GM19238 (cell line): ENCODE measurements at regions not wholly inside any gene's neighbourhood (a gene's known extent, or its start where the extent isn't known, plus 50 kb on each side); places are given as distances from the start of the nearest gene placed in this dataset.

Source experiments
- DNase-seq: peaks from one replicate; pipeline ENCODE4 v3.0.0; 2011; ENCODE audit warnings: low spot score; ENCODE audit not compliant: insufficient read length

DNA sequence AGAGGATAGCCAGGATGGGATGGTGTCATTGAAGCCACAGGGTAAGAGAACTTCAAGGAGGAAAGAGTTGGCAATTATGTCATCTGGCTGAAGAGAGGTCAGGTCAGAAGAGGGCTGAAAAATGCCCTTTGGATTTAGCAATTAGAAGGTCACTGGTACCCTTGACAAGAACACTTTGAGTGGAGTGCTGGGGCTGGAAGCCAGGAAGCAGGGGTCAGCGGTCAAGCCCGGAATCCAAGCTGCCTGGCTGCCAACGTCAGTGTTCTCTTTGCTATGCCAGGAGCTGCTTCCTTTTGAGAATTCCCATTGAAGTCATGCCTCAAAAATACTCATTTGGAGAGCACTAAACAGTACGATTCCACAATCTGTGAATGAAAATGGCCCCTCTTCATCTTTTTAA is 386.5 kb downstream of the SHQ1 start:
- DNase-seq = no peak

DNA sequence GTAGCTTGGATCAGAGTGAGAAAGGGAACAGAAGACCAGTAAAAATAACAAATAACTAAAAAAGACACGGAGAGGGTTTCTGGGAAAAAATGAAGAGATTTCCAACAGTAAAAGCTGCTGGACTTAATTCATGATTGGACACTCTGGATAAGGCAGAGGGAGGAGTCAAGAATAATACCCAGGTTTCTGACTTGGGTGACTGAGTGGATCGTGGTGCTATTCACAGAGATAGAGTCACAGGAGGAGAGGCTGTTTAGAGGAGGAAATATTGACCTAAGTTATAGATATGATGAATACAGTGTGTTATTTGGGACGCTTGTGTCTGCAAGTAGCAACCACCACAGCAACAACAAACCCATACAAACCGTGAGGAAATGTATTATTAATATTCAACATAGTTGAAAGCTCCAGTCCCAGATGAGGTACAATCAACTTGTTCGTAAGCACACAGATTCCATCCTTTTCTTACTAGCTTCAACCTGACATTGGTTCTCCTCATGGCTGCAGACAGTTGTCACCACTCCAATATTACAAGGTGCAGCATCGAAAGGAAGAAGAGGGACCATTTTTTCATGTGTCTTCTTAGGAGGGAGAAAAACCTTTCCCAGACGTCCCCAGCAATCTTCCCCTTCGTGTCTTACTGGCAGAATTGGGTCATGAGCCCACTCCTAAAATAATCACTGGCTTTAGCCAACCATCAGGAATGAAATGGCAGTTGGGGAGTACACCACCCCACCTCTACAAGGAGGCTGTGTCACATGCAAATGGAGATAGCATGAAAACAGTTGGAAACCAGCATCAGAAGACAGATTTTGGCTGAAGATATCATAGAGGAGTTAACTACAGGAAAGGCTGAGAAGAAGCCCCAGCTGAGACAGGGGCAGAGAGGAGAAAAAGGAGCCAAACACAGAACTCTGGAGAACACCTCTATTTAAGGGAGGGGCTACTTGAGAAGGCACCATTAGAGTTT is 387.8 kb downstream of the SHQ1 start:
- no peak for DNase-seq

DNA sequence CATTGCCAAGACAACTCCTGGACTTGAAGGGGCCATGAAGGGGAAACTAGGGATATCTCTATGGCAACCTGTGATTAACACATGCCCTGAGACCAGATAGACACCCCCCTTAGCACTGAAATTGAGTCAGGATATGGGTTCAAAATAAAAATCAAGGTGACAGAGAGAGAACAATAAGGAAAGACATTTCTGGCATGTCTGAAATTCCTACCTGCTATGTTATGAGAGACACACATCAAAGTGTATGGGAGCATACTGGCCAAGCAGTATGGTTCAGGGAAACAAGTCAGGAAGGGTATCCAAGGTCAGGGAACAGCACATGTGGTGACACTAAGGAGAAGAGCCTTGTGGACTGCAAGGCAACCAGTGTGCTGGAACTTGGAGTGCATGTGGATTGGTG is 388.7 kb downstream of the SHQ1 start:
- no peak for DNase-seq

DNA sequence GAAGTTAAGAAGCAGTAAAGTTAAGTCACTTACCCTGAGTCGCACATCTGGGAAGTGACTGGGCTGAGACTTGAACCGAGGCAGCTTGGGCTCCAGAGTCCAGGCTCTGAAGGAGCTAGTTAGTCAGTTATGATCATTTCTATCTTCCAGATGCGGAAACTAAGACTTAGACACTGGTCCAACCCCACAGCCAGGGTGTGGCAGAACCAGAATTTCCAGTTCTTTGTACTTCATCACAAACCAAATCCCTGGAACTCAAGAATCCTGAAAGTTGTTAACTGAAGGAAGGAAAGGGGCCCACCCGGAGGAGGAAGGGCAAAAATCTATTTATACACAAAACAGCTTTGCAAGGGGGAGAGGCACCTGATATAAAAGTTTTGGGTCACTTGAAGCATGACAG is 389.9 kb downstream of the SHQ1 start:
- no peak for DNase-seq

DNA sequence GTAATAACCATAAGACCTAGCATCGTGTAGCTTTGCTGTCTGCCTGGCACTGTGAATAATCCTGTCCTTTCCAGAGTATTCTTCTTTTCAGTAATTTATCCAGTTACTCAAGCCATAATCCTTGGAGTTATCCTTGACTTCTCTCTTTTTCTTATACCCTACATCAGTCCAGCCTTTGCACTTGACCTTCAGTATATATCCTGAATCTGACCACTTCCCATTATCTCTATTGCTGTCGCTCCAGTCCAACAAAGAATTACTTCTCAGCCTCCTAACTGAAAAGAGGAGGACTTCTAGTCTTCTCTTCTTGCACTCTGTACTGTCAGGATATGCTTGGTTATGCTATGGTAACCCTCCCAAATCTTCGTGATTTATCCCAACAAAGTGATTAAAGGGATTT is 393.8 kb downstream of the SHQ1 start:
- no peak for DNase-seq

DNA sequence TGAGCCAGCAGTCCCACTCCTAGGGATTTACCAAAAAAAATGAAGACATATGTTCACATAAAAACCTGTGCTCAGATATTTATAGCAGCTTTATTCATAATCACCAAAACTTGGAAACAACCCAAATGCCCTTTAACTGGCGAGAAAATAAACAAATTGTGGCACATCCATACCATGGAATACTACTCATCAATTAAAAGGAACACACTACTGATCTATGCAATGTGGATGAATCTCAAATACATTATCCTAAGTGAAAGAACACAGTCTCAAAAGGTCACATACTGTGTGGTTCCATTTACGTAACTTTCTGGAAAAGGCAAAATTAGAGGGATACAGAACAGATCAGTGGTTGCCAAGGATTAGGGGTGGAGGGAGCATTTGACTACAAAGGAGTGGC is 394.5 kb downstream of the SHQ1 start:
- DNase-seq = no peak

DNA sequence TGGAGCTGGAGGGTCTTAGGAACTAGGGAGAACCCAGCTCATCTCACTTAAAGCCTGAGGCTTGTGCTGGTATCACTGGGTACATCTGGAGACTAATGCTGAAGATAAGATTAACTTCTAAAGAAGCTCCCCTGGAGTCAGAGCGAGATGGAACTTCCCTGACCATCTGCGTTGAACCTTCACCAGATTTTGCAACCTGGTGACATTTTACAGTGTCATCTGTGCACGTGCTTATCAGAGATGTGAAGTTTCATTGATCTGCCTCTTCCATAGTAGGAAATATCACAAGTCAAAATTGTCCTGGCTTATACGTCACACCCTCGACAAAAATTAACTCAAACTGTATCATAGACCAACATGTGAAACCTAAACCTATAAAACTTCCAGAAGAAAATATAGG is 395.5 kb downstream of the SHQ1 start:
- no peak for DNase-seq

DNA sequence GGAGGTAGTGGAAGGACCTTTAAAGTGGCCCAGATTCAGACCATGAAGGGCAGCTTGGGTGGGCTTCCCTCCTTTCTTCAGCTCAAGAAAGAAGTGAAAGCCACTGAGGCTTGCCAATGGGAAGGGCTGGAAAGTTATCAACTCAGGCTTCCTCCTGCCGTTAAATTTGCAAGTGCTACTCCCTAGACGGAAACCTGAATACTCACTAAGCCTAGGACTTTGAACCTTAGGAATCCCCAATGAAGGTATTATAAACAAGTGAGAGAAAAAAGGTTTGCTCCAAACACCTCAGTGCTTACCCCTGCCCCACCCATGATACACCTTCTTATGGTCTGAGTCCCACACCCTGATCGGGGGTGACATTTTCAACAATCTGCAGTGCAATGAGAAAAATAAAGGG is 396.4 kb downstream of the SHQ1 start:
- no peak for DNase-seq

DNA sequence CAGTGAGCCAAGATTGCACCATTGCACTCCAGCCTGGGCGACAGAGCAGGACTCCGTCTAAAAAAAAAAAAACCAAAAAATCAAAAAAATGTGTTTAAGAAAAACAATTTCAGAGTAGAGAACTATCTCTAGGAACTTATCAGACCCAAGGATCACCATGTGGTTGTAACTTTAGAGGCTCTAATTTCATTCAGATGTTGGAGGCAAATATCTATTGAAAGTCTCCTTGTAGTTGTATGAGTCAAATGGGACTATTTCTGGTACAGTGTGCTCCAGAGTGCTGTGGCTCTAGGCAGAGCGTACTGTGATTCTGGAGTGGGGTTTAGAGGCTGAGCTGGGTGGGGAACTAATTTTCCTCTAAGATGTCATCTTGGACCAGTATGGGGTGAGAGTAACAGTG is 398.7 kb downstream of the SHQ1 start:
- no peak for DNase-seq

DNA sequence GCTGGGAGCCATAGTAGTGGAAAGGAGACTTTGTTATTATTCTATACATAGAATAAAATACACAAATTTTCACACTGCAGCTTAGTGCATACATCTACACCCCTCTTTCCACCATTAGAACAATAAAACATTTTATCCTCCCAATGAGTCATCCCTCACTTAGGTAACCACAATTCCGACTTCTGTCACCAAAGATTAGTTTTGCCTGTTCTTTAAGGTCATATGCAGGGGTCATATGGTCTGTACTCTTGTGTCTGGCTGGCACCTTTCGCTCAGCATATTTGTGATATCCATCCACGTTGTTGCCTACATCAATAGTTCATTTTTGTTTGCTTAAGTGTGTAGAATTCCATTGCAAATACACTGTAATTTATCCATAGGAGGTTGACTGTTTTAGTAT is 399.4 kb downstream of the SHQ1 start:
- no peak for DNase-seq

DNA sequence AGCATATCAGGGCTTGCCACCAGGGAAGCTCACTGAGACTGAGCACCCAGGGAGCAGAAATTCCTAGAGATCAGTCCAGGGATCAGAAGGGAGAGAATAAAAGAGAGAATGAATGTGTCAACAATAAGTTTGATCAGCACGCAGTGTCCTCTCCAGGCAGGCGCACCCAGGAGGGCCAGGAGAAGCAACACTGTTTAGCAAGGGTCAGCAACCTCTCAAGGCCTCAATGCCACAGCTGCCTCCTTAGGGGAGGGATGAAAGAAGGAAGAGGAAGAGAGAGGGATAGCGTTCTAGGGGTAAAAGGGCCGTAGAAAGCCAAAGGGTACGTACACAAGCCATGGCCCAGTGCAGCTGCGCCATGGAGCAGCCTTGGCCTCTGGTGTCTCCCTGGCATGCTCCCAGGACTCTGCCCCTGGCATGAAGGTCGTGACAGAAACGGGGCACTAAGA is 399.8 kb downstream of the SHQ1 start:
- DNase-seq = no peak

DNA sequence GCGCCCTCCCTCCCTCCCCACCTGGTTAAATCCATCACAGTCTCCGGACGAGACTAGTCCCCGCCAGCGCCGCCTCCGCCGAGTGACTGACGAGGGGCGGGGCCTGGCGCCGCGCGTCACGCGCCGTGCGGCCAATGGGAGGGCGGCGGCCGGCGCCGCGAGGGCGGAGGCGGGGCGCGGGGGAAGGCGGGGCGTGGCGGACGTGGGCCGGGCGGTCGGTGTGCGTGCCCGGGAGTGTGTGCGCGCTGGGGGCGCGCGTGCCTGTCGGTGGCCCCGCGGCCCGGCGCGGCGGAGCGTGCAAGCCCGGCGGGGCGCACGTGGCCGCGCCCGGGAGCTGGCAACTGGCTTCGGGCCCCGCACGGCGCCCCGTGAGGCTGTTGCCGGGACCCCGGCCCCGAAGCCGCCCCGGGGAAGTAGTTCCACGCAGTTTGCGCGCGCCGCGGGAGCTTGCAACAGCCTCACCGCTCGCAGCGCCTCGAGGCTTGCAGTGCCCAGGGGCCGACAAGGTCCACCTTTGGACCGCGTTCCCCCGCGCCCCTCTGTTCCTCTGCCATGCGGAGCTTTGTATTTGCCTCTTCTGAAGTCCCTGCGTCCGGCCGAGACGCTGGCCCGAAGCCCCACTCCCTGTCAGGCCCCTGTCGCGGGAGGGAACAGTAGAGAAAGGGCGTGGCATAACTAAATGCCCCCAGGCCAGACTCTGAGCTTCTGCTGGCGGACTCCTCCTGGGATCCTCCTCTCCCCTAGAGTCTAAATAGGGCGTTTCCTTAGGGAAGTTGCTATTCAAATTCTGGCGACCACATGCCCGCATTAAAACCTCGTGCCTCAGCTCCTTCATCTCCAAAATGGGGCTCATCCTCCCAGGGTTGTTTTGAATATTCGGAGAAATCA is 400.9 kb downstream of the SHQ1 start:
- peak; percentile 88 for DNase-seq

DNA sequence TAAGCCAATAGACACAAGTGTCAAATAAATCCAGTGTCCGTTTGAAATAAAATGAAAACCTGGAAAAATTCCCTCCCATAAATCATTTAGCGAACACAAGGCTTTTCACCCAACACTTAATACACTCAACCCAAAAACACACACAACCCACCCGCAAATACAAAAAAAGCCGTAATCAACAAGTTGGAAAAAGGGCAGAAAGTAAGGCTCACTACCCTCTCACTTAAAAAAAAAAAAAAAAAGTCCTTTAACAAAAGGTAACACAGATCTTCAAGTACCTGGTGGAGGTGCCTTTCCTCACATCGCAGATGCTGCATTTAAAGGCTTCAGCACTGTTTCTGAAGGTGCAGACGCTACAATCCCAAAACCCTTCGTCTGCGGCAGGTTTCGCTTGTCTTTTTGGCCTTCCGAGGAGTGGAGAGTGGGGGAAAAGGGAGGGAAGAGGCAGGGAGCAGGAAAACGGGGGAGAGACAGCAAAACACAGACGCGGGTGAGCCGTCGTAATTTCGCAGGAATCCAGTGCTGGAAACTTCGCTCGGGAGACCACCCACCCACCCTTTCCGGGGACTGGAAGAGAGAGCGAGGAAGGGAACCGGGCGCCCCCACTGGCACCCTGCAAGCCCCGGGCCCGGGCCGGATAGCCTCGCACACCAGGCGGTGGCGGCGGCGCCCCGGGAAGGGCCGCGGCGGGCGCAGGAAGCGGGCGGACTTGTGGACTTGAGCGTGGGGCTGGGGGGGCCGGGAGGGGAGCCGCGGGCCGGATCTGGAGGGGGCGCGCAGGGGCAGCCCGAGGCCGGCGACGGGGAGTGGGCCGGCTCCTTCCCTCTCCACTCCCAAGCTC is 401.8 kb downstream of the SHQ1 start, which contains the start of gene RYBP:
Gene RYBP, minus strand, starts transcription at position 404 of the 841 bp plus-strand sequence.
- no peak for DNase-seq

DNA sequence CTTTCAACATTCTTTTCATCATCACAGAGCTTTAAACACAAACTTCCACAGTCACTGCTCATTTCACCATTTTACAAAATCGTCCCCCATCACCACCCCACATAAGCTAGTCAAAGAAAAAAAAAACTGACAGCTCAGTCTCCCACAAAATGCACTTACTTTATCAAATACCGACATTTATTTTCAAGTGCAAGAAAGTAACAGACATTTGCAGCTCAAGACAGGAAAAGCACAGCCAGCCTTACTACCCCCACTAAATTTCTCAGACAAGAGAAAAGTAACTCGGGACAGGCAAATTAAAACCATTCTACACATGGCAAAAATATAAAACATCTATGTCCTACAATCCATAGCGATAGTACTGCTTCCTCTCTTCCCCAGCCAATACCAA is 402.4 kb downstream of the SHQ1 start:
- no peak for DNase-seq

DNA sequence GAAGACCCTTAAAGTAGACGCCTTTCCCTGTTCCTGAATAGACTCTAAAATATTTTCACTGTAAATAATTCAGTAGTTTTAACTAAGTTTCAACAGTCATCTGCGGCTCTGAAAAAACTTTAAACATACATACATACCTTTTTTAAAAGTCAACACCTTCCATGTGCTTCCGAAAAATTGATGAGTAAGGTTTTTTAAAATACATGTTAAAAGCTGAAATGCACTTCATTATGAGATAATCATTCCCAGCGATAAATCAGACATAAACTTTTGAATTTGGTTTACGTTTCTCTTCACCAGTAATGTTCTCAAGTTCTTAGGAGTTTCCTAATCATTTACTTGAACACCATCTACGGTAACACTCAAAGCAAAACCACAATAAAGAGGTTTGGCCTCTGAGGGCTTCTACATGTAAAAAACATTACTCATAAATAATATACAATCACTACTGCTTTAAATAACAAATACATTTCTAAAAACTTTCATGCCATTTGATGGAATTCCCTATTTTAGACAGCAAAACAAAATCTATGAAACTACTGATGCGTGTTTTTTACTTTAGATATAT is 403.5 kb downstream of the SHQ1 start:
- DNase-seq = no peak

DNA sequence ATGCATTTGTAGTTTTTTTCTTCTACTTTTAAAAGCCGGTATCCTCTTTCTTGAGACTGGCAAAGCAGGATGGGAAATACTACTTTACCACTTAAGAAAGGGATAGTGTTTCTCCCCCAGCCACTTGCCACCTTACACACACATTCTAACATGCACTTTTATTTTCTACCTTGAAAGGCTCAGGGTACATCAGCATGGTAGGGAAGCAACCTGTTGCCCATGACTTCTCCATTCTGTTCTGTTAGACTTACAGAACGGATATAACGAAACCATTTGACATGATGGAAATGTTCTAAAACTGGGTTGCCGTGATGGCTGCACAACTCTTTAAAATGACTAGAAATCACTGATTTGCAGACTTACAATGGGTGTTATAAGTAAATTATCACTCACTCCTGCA is 405.5 kb downstream of the SHQ1 start:
- DNase-seq = no peak

DNA sequence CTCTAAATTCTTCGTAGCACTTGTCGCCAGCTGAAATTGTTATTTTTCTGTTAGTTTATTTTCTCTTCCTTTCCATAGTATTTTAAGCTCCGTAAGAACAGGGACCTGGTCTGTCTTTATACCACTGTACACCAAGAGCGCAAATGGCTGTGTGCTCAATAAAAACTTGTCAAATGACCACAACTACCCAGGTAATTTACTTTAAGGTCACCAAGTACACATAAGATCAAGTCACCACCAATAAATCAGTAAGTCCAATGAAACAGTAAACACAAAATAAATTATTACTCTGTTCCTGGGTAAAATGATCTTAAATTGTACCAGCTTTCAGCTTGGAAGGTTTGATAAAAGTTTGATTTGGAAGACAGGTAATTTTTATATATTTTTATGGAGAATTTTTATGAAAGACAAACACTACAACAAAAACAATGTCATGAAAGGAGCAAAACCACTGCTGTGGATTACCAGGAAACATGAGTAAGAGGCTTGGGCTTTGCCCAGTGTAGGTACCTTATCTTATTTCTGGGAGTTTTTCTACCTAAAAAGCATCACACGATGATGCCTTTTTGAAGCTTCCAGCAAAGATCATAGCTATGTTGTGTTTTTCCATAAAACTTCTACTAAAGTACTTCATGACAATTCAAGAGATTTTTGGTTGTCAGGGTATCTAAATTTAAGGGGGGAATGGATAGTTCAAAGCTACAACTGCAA is 406.8 kb downstream of the SHQ1 start:
- no peak for DNase-seq

DNA sequence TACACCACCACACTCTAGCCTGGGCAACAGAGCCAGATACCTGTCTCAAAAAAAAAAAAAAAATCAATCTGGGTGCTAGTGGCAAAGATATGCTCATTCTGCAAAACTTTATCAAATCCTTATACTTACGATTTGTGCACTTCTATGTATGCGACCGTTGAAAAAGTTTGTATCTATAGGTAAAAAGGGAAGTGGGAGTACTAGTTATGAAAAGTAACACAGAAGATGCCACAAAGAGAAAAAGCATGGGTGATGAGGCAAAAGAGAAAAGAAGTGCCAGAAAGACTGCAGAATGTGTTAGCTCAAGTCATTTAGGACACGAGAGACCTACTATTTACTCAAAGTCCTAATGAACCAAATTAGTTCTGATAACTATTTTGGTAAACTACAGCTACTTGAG is 407.8 kb downstream of the SHQ1 start:
- no peak for DNase-seq

DNA sequence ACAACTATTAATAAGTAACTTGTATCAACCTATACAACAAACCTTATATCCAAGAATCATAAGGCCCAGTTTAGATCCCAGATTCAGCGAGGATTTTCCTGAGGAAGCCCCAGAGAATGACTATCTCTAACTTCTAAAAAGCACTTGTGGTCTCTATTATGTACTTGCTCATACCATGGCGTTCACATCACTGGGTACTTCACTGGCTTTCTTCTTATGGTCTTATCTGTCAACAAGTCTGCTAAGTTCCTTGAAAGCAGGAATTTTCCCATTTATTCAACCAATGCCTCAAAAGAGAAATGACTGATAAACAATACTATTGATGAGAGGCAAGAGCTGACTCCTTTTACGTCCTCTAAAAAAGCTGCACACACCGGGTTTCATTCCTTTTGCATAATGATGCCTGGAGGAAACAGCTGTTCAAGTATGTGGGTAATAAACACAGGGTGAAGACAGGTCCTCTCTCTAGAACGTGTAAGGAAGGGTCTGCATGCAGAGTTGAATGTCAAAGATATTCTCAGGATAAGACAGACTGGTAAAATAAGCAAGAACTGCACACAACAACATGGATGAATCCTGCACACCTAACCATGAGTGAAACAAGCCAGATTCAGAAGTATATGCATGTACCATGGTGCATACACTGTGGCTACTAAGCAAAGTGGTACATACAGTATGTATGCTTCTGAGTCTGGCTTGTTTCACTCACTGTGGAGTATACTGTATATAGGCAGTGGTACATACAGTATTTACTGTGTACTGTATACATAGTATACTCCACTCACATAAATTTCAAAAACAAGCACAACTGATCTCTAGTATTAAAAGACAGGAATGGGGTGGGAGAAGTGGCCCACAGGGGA is 408.7 kb downstream of the SHQ1 start:
- DNase-seq = no peak
